ENCODE measurements at regions not wholly inside any gene's neighbourhood (a gene's known extent, or its start where the extent isn't known, plus 50 kb on each side); places are given as distances from the start of the nearest gene placed in this dataset.

GRCh38 chr18:56475250-56475649 lies 163.1 kb downstream of the TXNL1 start:
- Mint-ChIP-seq H3K27me3 (ENCODE audit: low read depth) (no peaks in the 10 kb centered on the region), H3K4me1 (no peaks in the 10 kb centered on the region), H3K36me3 (ENCODE audit: insufficient read depth in 1 of 3, low read depth in 3 of 3) (no peaks in the 10 kb centered on the region), H3K4me3 (no peak overlapping the region), H3K9me3 (no peaks in the 10 kb centered on the region), H3K27ac (no peak overlapping the region)
- Histone ChIP-seq H2BK12ac (ENCODE audit: insufficient read length, low read depth, low read length) (no peak overlapping the region), H3K18ac (ENCODE audit: insufficient read length, low read depth, low read length) (no peak overlapping the region), H3K4ac (ENCODE audit: low read depth, low read length) (no peak overlapping the region), H2BK15ac (ENCODE audit: low read depth, low read length) (no peak overlapping the region), H3K23me2 (ENCODE audit: insufficient read length, low read depth, low read length, poor library complexity, severe bottlenecking) (no peaks in the 10 kb centered on the region), H4K5ac (ENCODE audit: insufficient read length, low read depth, low read length) (no peak overlapping the region), H3K9me3 (ENCODE audit: control insufficient read depth, low read depth, low read length) (no peaks in the 10 kb centered on the region), H3K56ac (ENCODE audit: insufficient read length, low read depth, low read length) (no peak overlapping the region), H4K91ac (ENCODE audit: insufficient read length, low read depth, low read length) (no peak overlapping the region), H2BK120ac (ENCODE audit: low read depth, low read length, poor library complexity, severe bottlenecking) (no peak overlapping the region), H3K27me3 (ENCODE audit: insufficient read depth, low read length) (no peaks in the 10 kb centered on the region), H2AFZ (ENCODE audit: low read length) (no peak overlapping the region), H4K20me1 (ENCODE audit: control insufficient read depth, insufficient read depth, insufficient read length) (no peaks in the 10 kb centered on the region), H3K23ac (ENCODE audit: insufficient read length, low read depth, low read length) (no peak overlapping the region), H2AK5ac (ENCODE audit: insufficient read length, low read length) (no peak overlapping the region), H2BK5ac (ENCODE audit: insufficient read length, low read length) (no peak overlapping the region), H3K79me1 (ENCODE audit: insufficient read depth, low read depth, low read length, poor library complexity, severe bottlenecking) (no peaks in the 10 kb centered on the region), H3T11ph (ENCODE audit: low read length) (no peak overlapping the region), H4K8ac (replicated peaks; ENCODE audit: insufficient read length, low read depth, low read length) (no peak overlapping the region), H3K79me2 (ENCODE audit: insufficient read depth, low read length) (no peaks in the 10 kb centered on the region), H3K9ac (ENCODE audit: extremely low read depth, insufficient read length, low read length) (no peak overlapping the region), H3K4me2 (ENCODE audit: insufficient read depth, insufficient read length, low read length) (no peak overlapping the region), H3K14ac (ENCODE audit: insufficient read depth, low read length) (no peak overlapping the region), H3K4me1 (ENCODE audit: insufficient read depth, low read length) (no peaks in the 10 kb centered on the region), H2BK20ac (ENCODE audit: low read depth, low read length, poor library complexity, severe bottlenecking) (no peak overlapping the region), H3K27ac (ENCODE audit: insufficient read length, low read depth, low read length) (no peak overlapping the region)
- WGBS (ENCODE audit: extremely low coverage, insufficient read length, low lambda C conversion rate), result no CpG with 5 or more reads among the region's 2 CpGs
- DNase-seq, result no peak
- TF ChIP-seq, protein P1, sequence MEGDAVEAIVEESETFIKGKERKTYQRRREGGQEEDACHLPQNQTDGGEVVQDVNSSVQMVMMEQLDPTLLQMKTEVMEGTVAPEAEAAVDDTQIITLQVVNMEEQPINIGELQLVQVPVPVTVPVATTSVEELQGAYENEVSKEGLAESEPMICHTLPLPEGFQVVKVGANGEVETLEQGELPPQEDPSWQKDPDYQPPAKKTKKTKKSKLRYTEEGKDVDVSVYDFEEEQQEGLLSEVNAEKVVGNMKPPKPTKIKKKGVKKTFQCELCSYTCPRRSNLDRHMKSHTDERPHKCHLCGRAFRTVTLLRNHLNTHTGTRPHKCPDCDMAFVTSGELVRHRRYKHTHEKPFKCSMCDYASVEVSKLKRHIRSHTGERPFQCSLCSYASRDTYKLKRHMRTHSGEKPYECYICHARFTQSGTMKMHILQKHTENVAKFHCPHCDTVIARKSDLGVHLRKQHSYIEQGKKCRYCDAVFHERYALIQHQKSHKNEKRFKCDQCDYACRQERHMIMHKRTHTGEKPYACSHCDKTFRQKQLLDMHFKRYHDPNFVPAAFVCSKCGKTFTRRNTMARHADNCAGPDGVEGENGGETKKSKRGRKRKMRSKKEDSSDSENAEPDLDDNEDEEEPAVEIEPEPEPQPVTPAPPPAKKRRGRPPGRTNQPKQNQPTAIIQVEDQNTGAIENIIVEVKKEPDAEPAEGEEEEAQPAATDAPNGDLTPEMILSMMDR (conservative IDR thresholded peaks at IDR 0.05), result no peak
